ENCODE measurements at regions not wholly inside any gene's neighbourhood (a gene's known extent, or its start where the extent isn't known, plus 50 kb on each side); places are given as distances from the start of the nearest gene placed in this dataset.

- no peak for DNase-seq
Observed at GRCh38 chr11:101202614-101203013, 73.0 kb upstream of the PGR start.

DNA sequence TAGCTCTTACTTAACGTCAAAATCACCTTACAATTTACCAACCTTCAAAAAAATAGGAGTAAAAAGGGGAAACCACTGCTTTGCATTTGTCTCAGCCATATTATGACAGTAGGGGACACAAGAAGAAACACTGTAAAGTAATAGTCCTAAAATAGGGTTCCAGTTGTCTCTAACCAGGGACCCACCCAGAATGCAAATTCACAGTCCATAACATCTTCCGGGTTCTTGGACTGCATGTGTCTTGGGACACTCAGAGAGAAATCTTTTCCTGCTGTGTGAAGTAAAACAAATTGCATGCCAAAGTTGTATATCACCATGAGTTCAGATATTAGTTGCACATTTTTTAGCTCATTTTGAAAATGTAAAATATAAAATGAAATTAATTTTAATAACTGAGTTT is 69.8 kb upstream of the PGR start:
- DNase-seq = no peak

GRCh38 chr11:101195294-101195693 is 65.7 kb upstream of the PGR start:
- DNase-seq = no peak

DNA sequence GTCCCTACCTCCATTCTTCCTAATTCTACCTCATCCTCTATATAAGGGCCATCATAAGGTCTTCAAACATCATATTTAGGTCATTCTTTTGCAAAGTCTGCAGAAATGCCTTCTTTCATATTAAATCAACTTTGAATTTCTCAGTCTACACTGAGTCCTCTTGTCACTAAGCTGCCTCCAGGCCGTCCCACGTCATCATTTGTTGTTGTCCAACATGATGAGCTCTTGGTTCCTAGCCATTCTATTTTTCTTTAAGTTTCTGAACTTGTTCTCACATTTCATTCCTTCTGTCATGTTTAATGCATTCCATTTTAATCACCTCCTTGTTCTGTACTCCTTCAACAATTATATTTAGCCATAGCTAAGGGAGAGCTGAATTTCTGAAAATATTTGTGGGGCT is 59.2 kb upstream of the PGR start:
- DNase-seq = no peak

DNA sequence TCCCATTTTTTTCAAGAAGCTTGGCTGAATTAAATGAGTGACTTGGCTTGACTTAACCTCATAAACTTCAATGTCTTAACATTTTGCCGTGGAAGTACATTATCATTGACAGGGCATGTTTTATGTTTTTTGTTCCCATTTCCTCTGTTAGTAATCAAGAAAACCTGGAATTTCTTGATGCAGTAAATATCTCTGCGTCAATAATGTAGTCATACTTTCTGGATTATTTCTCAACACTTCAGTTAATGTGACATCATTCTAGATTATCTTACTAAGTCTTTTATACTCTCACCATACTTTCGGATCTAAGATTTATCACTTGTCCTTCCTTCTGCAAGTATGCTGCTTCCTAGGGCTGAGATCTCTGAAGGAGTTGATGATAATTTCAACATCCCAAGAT is 58.6 kb upstream of the PGR start:
- no peak for DNase-seq

GRCh38 chr11:101187748-101188147 is 58.1 kb upstream of the PGR start:
- DNase-seq = no peak

- no peak for DNase-seq
Observed at GRCh38 chr11:101185985-101186384, 56.4 kb upstream of the PGR start.

DNA sequence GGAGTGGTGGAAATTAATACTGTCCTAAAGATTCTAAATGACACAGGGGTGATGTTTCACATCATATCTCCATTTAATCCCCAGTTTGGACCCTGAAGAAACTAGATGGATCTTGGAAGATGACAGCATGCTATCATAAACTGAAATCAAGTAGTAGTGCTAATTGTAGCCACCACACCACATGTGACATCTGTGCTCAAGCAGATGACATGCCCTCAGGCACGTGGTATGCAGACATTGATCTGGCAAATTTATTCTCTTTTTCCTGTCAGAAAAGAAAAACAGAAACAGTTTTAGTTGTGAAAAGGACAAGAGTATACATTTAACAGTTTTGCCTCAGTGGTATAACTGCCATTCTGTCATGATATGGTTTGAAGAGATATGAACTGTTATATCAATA is 52.9 kb upstream of the PGR start:
- DNase-seq = no peak

GRCh38 chr11:101180481-101180880 is 50.9 kb upstream of the PGR start:
- DNase-seq = no peak

All from NCI-H146 (cell line).